LNCaP clone FGC (cell line): ENCODE measurements at regions not wholly inside any gene's neighbourhood (a gene's known extent, or its start where the extent isn't known, plus 50 kb on each side); places are given as distances from the start of the nearest gene placed in this dataset.

Source experiments
- DNase-seq: peaks from one replicate; pipeline ENCODE4 v3.0.0-alpha.2; 2011; ENCODE audit warnings: low read depth
- H3K4me3 ChIP-seq: 2 replicates; pipeline ENCODE4 v1.5.1; 2011; ENCODE audit warnings: mild to moderate bottlenecking, low read depth, low read length, control low read depth
- TF ChIP-seq, protein P1 (sequence below): IDR thresholded peaks from 2 replicates; pipeline ENCODE4 v1.5.1; 2012; ENCODE audit warnings: mild to moderate bottlenecking; ENCODE audit not compliant: control insufficient read depth, insufficient read depth; ENCODE audit errors: extremely low read depth

DNA sequence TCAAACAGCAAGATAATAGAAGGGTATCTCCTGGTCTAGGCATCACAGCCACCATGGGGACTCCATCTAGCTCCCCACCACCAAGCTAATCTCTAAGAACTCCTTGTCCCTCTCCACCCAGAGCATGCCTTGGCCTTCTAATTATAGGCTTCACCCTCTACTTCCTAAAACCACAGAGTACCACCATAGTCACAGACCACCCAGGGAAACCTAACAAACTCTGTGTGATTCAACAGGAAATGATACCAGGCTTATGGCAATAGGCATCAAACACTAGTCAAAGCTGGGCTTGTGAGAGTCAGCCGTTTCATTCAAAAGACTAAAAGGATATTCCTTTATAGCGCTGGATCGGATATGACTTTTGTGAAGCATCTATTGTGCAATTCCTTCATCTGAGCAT lies 91.5 kb upstream of the NALF2 start:
- TF ChIP-seq, protein P1, sequence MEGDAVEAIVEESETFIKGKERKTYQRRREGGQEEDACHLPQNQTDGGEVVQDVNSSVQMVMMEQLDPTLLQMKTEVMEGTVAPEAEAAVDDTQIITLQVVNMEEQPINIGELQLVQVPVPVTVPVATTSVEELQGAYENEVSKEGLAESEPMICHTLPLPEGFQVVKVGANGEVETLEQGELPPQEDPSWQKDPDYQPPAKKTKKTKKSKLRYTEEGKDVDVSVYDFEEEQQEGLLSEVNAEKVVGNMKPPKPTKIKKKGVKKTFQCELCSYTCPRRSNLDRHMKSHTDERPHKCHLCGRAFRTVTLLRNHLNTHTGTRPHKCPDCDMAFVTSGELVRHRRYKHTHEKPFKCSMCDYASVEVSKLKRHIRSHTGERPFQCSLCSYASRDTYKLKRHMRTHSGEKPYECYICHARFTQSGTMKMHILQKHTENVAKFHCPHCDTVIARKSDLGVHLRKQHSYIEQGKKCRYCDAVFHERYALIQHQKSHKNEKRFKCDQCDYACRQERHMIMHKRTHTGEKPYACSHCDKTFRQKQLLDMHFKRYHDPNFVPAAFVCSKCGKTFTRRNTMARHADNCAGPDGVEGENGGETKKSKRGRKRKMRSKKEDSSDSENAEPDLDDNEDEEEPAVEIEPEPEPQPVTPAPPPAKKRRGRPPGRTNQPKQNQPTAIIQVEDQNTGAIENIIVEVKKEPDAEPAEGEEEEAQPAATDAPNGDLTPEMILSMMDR = no peak

DNA sequence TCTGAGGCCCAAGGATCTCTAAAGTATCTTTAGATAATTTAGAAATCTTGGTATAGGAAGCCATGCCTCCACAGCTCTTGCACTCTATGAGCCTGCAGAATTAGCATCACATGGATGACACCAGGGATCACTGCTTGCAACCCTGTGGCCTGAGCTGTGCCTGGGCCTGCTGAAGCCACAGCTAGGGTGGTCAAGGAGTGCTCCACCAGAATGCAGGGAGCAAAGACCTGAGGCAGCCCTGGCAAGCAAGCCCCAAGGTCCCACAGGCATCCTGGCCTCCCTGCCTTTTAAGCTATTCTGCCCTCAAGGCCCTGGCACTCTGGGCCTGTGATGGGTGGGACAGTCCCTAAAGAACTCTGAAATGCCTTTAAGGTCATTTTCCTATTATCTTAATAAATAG lies 105.2 kb upstream of the NALF2 start:
- H3K4me3 ChIP-seq = no peak overlapping the region
- no peak for DNase-seq
- TF ChIP-seq, protein P1 = no peak

More for the DNA sequence above, 91.5 kb upstream of the NALF2 start:
- no peak overlapping the region for H3K4me3 ChIP-seq
- no peak for DNase-seq

DNA sequence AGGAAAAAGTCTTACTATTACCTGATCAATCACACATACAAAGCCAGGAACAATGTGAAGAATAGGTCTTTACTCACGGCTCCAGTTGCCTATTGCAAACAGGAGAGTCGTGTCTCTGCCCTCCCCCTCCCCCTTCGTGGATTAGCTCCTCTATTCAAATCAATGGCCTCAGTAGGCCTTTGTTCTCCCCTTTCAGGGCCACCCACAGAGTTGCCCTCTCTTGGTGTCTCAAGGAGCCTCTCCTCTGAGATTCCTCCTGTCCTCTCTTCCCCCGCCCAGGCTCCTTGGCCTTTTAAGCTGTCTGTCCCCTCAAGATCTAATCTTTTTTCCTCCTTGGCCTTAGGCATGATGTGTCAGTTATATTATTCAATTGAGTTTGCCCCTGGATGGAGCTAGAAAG lies 107.2 kb upstream of the NALF2 start:
- DNase-seq = no peak
- TF ChIP-seq, protein P1 = no peak
- H3K4me3 ChIP-seq = no peak overlapping the region

DNA sequence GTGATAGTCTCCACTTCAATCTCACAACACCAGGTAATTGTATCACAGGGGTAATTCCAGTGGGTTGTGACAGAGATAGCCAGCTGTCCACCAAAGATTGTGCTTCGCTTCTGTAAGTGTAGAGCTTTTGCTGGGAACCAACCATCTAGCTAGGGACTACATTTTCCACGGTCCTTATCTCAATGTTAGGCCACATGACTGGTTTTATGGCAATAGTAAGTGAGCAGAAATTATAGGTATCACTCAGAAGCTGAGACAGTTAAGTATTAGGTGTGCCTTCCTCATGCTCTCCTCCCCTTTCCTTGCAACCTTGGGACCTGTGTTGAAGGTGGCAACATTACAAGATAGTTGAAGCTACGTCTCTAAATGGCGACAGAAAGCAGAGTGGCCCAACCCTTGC lies 108.8 kb upstream of the NALF2 start:
- DNase-seq = no peak
- H3K4me3 ChIP-seq = no peak overlapping the region
- TF ChIP-seq, protein P1 = no peak

DNA sequence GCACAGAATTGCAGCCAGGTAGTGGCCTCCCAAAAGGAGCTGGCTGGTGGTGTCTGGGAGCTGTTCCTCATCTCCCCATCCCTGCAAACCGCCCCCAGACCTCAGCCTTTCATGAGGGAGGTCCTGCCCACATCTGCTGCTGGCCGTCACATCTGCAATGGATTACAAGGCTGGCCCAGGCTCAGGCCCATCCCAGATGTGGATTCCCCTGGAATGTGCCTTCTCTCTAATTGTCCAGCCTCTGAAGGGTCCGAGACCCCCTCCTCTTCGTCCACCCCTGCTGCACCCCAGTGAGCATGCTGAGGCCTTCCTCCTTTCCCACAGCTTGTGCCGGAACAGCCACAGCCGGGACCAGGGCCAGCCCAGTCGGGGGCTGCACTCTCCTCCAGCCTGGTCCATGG lies 115.0 kb upstream of the NALF2 start:
- TF ChIP-seq, protein P1 = no peak
- no peak overlapping the region for H3K4me3 ChIP-seq
- DNase-seq = no peak

DNA sequence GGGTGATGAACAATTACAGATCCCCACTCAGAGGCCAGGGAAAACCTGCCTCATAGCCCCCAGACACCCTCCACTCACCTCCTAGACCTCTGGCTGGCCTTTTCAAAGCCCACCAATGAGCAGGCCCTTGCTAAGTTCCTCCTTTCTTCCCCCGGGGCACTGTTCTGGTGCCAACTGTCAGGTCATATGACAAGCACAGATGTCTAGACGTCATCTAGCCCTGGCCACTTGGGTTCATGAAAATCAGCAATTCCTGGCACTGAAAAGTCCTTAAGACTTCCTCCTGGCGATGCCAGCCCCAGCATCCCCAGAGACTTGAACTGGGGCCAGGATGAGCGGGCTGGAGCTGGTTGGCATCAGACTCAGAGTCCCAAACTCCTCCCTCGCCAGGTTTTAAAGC lies 115.6 kb upstream of the NALF2 start:
- no peak overlapping the region for H3K4me3 ChIP-seq
- DNase-seq = peak; percentile 4
- TF ChIP-seq, protein P1 = no peak
